A549 (cell line): ENCODE measurements at regions not wholly inside any gene's neighbourhood (a gene's known extent, or its start where the extent isn't known, plus 50 kb on each side); places are given as distances from the start of the nearest gene placed in this dataset.

Source experiments
- ATAC-seq, 2 experiments: fragments of 200-7000 bp in 1 of 2; fragments of >200 bp in 1 of 2; cut with Nextera tagmentation in 1 of 2; cut with Tn5 transposase in 1 of 2; 3 replicates each; pipeline versions ENCODE4 v1.8.0 to v1.9.1; 2018 to 2020; ENCODE audit warnings: mild to moderate bottlenecking in 1 of 2, moderate library complexity in 1 of 2
- CTCF ChIA-PET: fragments of 300-600 bp; sonication (Branson Sonifier 250); formaldehyde crosslinking; extraction: SDS; loops from one replicate; lab custom pipeline; 2021; ENCODE audit warnings: antibody characterized with exemption, inconsistent platforms; lab: Yijun Ruan, JAX
- POLR2A ChIA-PET: fragments of 350-600 bp; formaldehyde crosslinking; extraction: SDS; loops from one replicate; lab custom pipeline; 2021; ENCODE audit warnings: antibody characterized with exemption, inconsistent platforms; lab: Yijun Ruan, JAX
- DNase-seq, 2 experiments: peaks; one replicate each; pipeline versions ENCODE4 v3.0.0 to v3.0.0-alpha.2; 2011 to 2016; ENCODE audit warnings: low read depth in 1 of 2, low spot score in 1 of 2
- FAIRE-seq: peaks from 2 replicates; lab custom pipeline; 2011; peaks lifted over from hg19 to GRCh38; lab: Jason Lieb, UNC
- H3K27ac ChIP-seq, 2 experiments: fragments of >200 bp; sonication (Bioruptor Twin); formaldehyde crosslinking; 3 replicates each; pipeline ENCODE4 v1.5.1; 2016 to 2017
- H3K4me1 ChIP-seq: fragments of >200 bp; sonication (Bioruptor Twin); formaldehyde crosslinking; 3 replicates; pipeline ENCODE4 v1.6.1; 2016
- H3K4me2 ChIP-seq: fragments of >200 bp; sonication (Bioruptor Twin); formaldehyde crosslinking; 3 replicates; pipeline ENCODE4 v1.6.1; 2016
- H3K4me3 ChIP-seq: fragments of >200 bp; sonication (Bioruptor Twin); formaldehyde crosslinking; 3 replicates; pipeline ENCODE4 v1.5.1; 2016
- H3K9me3 ChIP-seq: fragments of >200 bp; sonication (Bioruptor Twin); formaldehyde crosslinking; 3 replicates; pipeline ENCODE4 v1.6.1; 2016
- BCL3 ChIP-seq: fragments of >200 bp; sonication (Bioruptor Twin); formaldehyde crosslinking; IDR thresholded peaks from 3 replicates; pipeline ENCODE4 v1.6.1; 2016
- CBX2 ChIP-seq: fragments of 200-600 bp; sonication (generic); IDR thresholded peaks from 2 replicates; pipeline ENCODE4 v1.6.1; 2016; ENCODE audit warnings: low read depth, mild to moderate bottlenecking, borderline replicate concordance
- CBX8 ChIP-seq: fragments of 200-600 bp; sonication (generic); IDR thresholded peaks from 2 replicates; pipeline ENCODE4 v1.6.1; 2016
- CEBPB ChIP-seq, 2 experiments: fragments of >200 bp in 1 of 2; sonication (Bioruptor Twin) in 1 of 2; formaldehyde crosslinking in 1 of 2; IDR thresholded peaks; 2 replicates each; pipeline ENCODE4 v1.6.1; 2012 to 2016
- EHMT2 ChIP-seq: fragments of 200-600 bp; sonication (generic); IDR thresholded peaks from 2 replicates; pipeline ENCODE4 v1.6.1; 2016; ENCODE audit warnings: antibody characterized with exemption, low read depth, mild to moderate bottlenecking, moderate library complexity
- EP300 ChIP-seq, 2 experiments: fragments of >200 bp; sonication (Bioruptor Twin); formaldehyde crosslinking; IDR thresholded peaks; 2 replicates in 1 of 2; 3 replicates in 1 of 2; pipeline ENCODE4 v1.6.1; 2016 to 2017
- ESRRA ChIP-seq: fragments of 150-350 bp; IDR thresholded peaks from 2 replicates; pipeline ENCODE4 v1.6.1; 2014; ENCODE audit warnings: mild to moderate bottlenecking, low read length, borderline replicate concordance
- FOSB ChIP-seq: fragments of 250-450 bp; sonication (Bioruptor Pico); IDR thresholded peaks from 2 replicates; pipeline ENCODE4 v1.5.0; 2020; ENCODE audit warnings: mild to moderate bottlenecking, moderate library complexity
- HES2 ChIP-seq: fragments of >200 bp; sonication (Bioruptor Twin); formaldehyde crosslinking; IDR thresholded peaks from 2 replicates; pipeline ENCODE4 v1.6.1; 2016
- HOXB5 ChIP-seq: fragments of 250-450 bp; sonication (Bioruptor Pico); IDR thresholded peaks from 2 replicates; pipeline ENCODE4 v1.5.0; 2020; ENCODE audit warnings: mild to moderate bottlenecking, moderate library complexity
- JUNB ChIP-seq: fragments of >200 bp; sonication (Bioruptor Twin); formaldehyde crosslinking; IDR thresholded peaks from 2 replicates; pipeline ENCODE4 v1.6.1; 2016
- NFE2L2 ChIP-seq: fragments of 150-350 bp; conservative IDR thresholded peaks from 2 replicates; pipeline ENCODE4 v1.6.1; 2014; ENCODE audit warnings: low read length
- NR3C1 ChIP-seq: fragments of >200 bp; sonication (Bioruptor Twin); formaldehyde crosslinking; IDR thresholded peaks from 3 replicates; pipeline ENCODE4 v1.6.1; 2017
- RARB ChIP-seq: fragments of 250-450 bp; sonication (Bioruptor Pico); IDR thresholded peaks from 2 replicates; pipeline ENCODE4 v1.8.0; 2021; ENCODE audit warnings: mild to moderate bottlenecking, moderate library complexity
- TFCP2L1 ChIP-seq: fragments of 250-450 bp; sonication (Bioruptor Pico); IDR thresholded peaks from 2 replicates; pipeline ENCODE4 v1.5.0; 2021; ENCODE audit warnings: mild to moderate bottlenecking
- ZC3H11A ChIP-seq: fragments of 450-650 bp; IDR thresholded peaks from 2 replicates; pipeline ENCODE4 v1.6.1; 2014; ENCODE audit warnings: antibody characterized with exemption, mild to moderate bottlenecking
- WGBS: methylation state at CpG from one replicate; pipeline ENCODE4 v1.1.6; 2017; ENCODE audit errors: missing lambda C conversion rate; 5-methylcytosine and 5-hydroxymethylcytosine counted together
- TF ChIP-seq, protein P1 (sequence below): IDR thresholded peaks from 2 replicates; pipeline ENCODE4 v1.6.1; 2012; ENCODE audit warnings: low read depth, borderline replicate concordance
- TF ChIP-seq, protein P2 (sequence below): fragments of 250-450 bp; sonication (Bioruptor Pico); IDR thresholded peaks from 2 replicates; pipeline ENCODE4 v1.5.0; 2020; ENCODE audit warnings: low read depth, mild to moderate bottlenecking, moderate library complexity

DNA sequence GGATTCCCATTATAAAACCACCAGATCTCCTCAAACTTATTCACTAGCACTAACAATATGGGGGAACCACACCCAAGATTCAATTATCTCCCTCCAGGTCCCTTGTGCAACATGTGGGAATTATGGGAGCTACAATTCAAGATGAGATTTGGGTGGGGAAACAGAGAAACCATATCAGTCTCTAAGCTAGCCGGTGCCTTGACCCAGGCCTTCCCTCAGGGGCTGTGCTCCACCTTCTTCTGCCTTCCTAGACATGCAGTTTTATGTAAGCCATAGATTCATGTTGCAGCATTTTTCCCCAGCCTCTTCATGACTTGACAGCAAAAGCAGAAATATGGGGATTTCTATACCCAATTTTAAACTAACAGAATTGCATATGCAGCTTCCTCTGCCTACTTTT, 559.2 kb downstream of the TNS1 start:
- CTCF ChIA-PET: no interaction called here

GRCh38 chr2:217440000-217440399, 562.8 kb downstream of the TNS1 start:
- no peak for ATAC-seq

More for the DNA sequence above, 559.2 kb downstream of the TNS1 start:
- H3K27ac ChIP-seq: no peak overlapping the region
- no peaks in the 10 kb centered on the region for H3K4me1 ChIP-seq
- POLR2A ChIA-PET: no interaction called here
- no peaks in the 10 kb centered on the region for H3K9me3 ChIP-seq
- no peak overlapping the region for H3K4me3 ChIP-seq
- no peak for ATAC-seq
- no peak for DNase-seq
- WGBS: 78% methylated on average over 1 of the region's 1 CpG
- H3K4me2 ChIP-seq: no peak overlapping the region
- TF ChIP-seq, protein P1, sequence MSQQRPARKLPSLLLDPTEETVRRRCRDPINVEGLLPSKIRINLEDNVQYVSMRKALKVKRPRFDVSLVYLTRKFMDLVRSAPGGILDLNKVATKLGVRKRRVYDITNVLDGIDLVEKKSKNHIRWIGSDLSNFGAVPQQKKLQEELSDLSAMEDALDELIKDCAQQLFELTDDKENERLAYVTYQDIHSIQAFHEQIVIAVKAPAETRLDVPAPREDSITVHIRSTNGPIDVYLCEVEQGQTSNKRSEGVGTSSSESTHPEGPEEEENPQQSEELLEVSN: no peak
- TF ChIP-seq BCL3: no peak
- FAIRE-seq: no peak

GRCh38 chr2:217438821-217439220, 564.0 kb downstream of the TNS1 start:
- TF ChIP-seq CBX8: no peak
- no peak for TF ChIP-seq EHMT2
- TF ChIP-seq RARB: no peak
- TF ChIP-seq ESRRA: no peak
- no peak for TF ChIP-seq ZC3H11A
- no peak for TF ChIP-seq TFCP2L1 (CRISPR knock-in tag)
- no peak for TF ChIP-seq NFE2L2
- TF ChIP-seq, protein P2, sequence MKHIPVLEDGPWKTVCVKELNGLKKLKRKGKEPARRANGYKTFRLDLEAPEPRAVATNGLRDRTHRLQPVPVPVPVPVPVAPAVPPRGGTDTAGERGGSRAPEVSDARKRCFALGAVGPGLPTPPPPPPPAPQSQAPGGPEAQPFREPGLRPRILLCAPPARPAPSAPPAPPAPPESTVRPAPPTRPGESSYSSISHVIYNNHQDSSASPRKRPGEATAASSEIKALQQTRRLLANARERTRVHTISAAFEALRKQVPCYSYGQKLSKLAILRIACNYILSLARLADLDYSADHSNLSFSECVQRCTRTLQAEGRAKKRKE (CRISPR knock-in tag): no peak
- no peak for TF ChIP-seq HOXB5 (CRISPR knock-in tag)
- H3K4me2 ChIP-seq: no peak overlapping the region

More at GRCh38 chr2:217440000-217440399, 562.8 kb downstream of the TNS1 start:
- no peak for TF ChIP-seq BCL3
- TF ChIP-seq TFCP2L1 (CRISPR knock-in tag): no peak
- TF ChIP-seq EP300 (IDR thresholded peaks at IDR 0.05): no peak
- no peak for TF ChIP-seq CEBPB (IDR thresholded peaks at IDR 0.05)
- TF ChIP-seq HES2: no peak
- TF ChIP-seq NFE2L2: no peak
- no peak for TF ChIP-seq FOSB (CRISPR knock-in tag)
- TF ChIP-seq CBX2: no peak
- no peak for TF ChIP-seq NR3C1
- TF ChIP-seq JUNB: no peak
- no peak overlapping the region for H3K4me3 ChIP-seq
- no peaks in the 10 kb centered on the region for H3K9me3 ChIP-seq
- ChIA-PET POLR2A (no interaction called here), CTCF (no interaction called here)
- no peak for FAIRE-seq
- H3K27ac ChIP-seq: no peak overlapping the region
- no peak for DNase-seq
- 52% methylated on average over 1 of the region's 1 CpG for WGBS
- H3K4me1 ChIP-seq: no peaks in the 10 kb centered on the region
- H3K4me2 ChIP-seq: no peak overlapping the region

More at GRCh38 chr2:217438821-217439220, 564.0 kb downstream of the TNS1 start:
- peaks cover 6% of the 10 kb centered on the region; the same call in 2 of the 3 replicates for H3K4me1 ChIP-seq
- DNase-seq (no peak), ATAC-seq (no peak), FAIRE-seq (no peak)
- H3K27ac ChIP-seq: no peak overlapping the region
- ChIA-PET POLR2A (no interaction called here), CTCF (interaction anchor here (0.8 kb wide), 2 partner anchors 26 to 85 kb away, joined by 3 read pairs; no protein-coding TSS in a partner anchor)
- no peak overlapping the region for H3K4me3 ChIP-seq
- H3K9me3 ChIP-seq: no peaks in the 10 kb centered on the region
- 77% methylated on average over 1 of the region's 1 CpG for WGBS
